SJSA1 (cell line): ENCODE measurements at regions not wholly inside any gene's neighbourhood (a gene's known extent, or its start where the extent isn't known, plus 50 kb on each side); places are given as distances from the start of the nearest gene placed in this dataset.

Source experiments
- DNase-seq, 2 experiments: peaks; one replicate each; pipeline ENCODE4 v3.0.0-alpha.2; 2015 to 2020; ENCODE audit warnings: low spot score in 2 of 2, low read depth in 1 of 2
- H3K27ac ChIP-seq: fragments of 250-450 bp; sonication (Bioruptor Pico); 2 replicates; pipeline ENCODE4 v1.5.1; 2020; ENCODE audit warnings: mild to moderate bottlenecking, moderate library complexity
- H3K27me3 ChIP-seq: fragments of 250-450 bp; sonication (Bioruptor Pico); replicated peaks from 2 replicates; pipeline ENCODE4 v1.5.1; 2020; ENCODE audit warnings: mild to moderate bottlenecking, moderate library complexity
- H3K36me3 ChIP-seq: fragments of 250-450 bp; sonication (Bioruptor Pico); 2 replicates; pipeline ENCODE4 v1.5.1; 2020; ENCODE audit warnings: mild to moderate bottlenecking
- H3K4me1 ChIP-seq: fragments of 250-450 bp; sonication (Bioruptor Pico); replicated peaks from 2 replicates; pipeline ENCODE4 v1.6.1; 2021; ENCODE audit warnings: mild to moderate bottlenecking
- H3K4me3 ChIP-seq: fragments of 250-450 bp; sonication (Bioruptor Pico); 2 replicates; pipeline ENCODE4 v1.5.1; 2020; ENCODE audit warnings: mild to moderate bottlenecking
- H3K9me3 ChIP-seq: fragments of 250-450 bp; sonication (Bioruptor Pico); replicated peaks from 2 replicates; pipeline ENCODE4 v1.5.1; 2020; ENCODE audit warnings: mild to moderate bottlenecking

DNA sequence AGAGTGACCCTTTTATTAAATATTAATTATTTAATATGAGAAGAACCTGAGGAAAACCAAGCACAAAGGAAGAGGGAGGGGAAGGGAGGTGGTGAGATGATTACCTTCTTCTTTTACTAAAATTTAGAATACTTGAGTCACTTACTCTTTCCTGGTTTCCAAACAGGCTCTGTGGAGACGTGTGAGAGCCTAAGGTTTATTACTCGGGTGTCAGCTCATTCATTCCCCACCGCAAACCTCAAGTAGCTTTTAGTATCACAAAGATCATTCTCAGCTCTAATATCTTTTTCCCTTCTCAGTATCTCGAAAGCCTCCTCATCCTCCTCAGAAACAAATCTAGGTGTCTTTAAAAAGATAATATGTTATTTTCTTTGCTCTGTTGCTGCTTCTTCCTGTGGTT is 497.2 kb upstream of the JARID2 start:
- peaks cover 9% of the 10 kb centered on the region for H3K4me1 ChIP-seq
- no peak for DNase-seq
- H3K36me3 ChIP-seq: no peaks in the 10 kb centered on the region
- H3K27me3 ChIP-seq: no peaks in the 10 kb centered on the region
- no peak overlapping the region for H3K4me3 ChIP-seq
- H3K9me3 ChIP-seq: no peaks in the 10 kb centered on the region
- H3K27ac ChIP-seq: no peak overlapping the region

DNA sequence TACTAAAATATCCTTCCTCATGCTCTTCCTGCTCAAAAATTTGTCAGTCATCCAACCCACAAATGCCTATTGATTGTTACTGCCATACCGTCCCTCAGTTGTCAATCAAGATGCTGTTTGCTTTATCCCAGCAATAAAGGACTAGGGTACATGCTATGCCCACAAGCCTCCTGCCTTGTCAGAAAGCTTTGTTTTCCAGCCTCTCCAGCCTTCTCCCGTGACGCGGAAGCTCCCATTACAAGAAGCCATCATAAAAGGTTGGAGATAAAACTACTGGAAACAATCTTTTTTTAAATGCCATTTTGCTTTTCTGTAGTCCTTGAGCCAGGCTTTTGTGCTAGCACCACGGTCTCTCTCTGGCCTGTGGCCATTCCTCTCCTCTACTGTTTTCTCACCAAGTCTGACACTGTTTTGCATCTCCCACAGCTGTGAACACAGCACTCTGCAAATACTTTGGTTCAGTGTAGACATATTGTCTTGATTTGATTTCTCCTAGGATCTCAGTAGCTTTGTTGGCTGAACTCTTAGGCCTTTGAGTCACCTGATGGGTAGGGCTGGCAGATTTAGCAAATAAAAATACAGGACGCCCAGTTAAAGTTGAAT is 495.7 kb upstream of the JARID2 start:
- DNase-seq: no peak
- no peaks in the 10 kb centered on the region for H3K27me3 ChIP-seq
- H3K4me1 ChIP-seq: no peaks in the 10 kb centered on the region
- no peaks in the 10 kb centered on the region for H3K36me3 ChIP-seq
- no peak overlapping the region for H3K27ac ChIP-seq
- H3K4me3 ChIP-seq: no peak overlapping the region
- H3K9me3 ChIP-seq: no peaks in the 10 kb centered on the region

DNA sequence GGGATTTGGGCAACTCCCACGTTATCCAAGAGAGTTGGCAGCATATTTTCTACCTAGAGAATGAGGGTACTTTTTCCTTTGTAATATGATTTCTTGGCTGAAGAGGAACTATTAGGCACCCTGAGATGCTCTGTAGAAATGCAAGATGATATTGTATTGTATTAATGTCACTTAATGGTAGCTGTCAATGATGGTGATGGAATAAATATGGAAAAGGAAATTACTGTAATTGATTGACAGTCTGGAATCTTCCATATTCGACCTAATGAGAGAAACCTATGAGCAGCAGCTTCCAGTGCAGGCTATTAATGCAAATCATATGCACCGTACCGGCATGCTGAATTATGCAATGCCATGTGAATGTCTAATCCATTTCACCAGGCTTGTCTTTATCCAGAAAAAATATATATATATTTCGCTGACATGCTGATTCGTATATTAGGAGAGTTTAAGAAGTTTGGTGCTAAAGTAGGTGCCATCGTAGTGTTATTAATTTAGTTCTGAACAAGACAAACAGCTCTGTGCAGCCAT is 494.2 kb upstream of the JARID2 start:
- Histone ChIP-seq H3K4me1 (no peaks in the 10 kb centered on the region), H3K9me3 (no peaks in the 10 kb centered on the region), H3K27ac (no peak overlapping the region), H3K4me3 (no peak overlapping the region), H3K36me3 (no peaks in the 10 kb centered on the region), H3K27me3 (no peaks in the 10 kb centered on the region)
- DNase-seq: no peak

DNA sequence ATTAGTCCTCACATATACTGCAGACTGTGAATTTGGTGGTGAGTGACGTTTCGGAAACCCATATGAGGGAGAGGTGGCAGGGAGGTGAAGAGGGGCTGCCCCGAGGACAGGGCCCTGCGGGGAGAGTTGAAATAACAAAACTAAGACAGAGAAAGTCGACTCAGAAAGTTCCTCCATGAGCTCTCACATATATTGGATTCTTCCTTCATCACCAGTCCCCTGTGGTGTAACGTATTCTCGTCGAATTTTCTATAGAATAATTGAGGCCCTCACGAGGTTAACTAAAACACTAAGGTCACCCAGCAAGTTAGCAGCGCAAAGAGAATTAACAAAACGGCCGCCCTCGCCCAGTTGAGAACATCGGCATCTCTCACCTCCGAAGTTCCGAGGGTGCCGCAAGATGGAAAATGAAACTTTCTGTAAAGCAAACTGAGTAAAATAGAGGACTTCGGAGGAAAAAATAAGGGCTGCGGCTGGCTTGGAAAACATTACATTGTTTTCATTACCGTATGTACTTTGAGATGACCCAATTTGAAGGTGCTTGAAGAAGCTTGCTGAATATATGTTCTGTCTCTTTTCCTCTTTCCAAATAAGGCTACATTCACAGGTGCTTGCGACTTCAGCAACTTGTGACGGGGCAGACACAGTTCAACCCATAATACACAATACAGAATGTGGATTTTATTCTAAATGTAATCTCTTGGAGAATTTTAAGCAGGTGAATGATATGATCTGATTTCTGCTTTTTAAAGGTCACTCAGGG is 490.9 kb upstream of the JARID2 start:
- H3K9me3 ChIP-seq: no peaks in the 10 kb centered on the region
- no peaks in the 10 kb centered on the region for H3K36me3 ChIP-seq
- H3K4me1 ChIP-seq: no peaks in the 10 kb centered on the region
- no peak for DNase-seq
- no peak overlapping the region for H3K4me3 ChIP-seq
- H3K27ac ChIP-seq: no peak overlapping the region
- H3K27me3 ChIP-seq: no peaks in the 10 kb centered on the region

DNA sequence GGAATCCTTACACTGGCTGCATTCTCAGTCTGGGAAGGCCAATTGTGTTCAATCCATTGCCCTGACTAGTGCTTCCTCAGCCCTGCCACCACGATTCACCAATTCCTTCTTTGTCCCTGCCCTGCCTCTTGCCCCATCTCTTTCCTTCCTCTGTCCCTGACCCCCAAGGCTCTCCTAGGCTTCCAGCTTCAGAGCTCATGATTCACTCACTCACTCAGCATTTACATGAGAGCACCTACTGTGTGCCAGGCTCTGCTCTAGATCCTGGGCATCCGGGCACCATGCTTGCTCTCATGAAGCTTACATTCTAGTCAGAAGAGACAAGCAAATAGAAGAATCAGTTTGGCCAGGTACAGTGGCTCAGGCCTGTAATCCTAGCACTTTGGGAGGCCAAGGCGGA is 489.5 kb upstream of the JARID2 start:
- no peaks in the 10 kb centered on the region for H3K27me3 ChIP-seq
- H3K4me3 ChIP-seq: no peak overlapping the region
- H3K4me1 ChIP-seq: no peaks in the 10 kb centered on the region
- no peak for DNase-seq
- no peak overlapping the region for H3K27ac ChIP-seq
- H3K9me3 ChIP-seq: no peaks in the 10 kb centered on the region
- no peaks in the 10 kb centered on the region for H3K36me3 ChIP-seq

DNA sequence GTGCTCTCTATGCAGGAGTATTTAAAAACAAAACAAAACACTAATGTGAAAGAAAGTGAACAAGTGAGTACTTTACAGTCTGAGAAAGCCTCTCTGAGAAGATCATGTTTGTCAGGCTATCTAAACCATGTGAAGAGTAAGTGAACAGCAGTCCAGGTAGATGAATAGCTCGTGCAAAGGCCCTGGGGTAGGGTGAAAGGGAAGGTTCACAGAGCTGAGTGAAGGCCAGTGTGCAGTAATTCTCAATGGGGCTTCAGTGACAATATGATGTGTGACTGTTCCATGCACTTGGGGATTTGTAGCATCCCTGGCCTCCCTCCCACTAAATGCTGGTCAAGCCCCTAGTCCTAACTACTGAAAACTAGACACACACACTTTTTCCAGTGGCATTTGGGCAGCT is 488.9 kb upstream of the JARID2 start:
- H3K4me1 ChIP-seq: no peaks in the 10 kb centered on the region
- no peak for DNase-seq
- no peaks in the 10 kb centered on the region for H3K36me3 ChIP-seq
- no peak overlapping the region for H3K4me3 ChIP-seq
- H3K9me3 ChIP-seq: no peaks in the 10 kb centered on the region
- no peak overlapping the region for H3K27ac ChIP-seq
- H3K27me3 ChIP-seq: no peaks in the 10 kb centered on the region

DNA sequence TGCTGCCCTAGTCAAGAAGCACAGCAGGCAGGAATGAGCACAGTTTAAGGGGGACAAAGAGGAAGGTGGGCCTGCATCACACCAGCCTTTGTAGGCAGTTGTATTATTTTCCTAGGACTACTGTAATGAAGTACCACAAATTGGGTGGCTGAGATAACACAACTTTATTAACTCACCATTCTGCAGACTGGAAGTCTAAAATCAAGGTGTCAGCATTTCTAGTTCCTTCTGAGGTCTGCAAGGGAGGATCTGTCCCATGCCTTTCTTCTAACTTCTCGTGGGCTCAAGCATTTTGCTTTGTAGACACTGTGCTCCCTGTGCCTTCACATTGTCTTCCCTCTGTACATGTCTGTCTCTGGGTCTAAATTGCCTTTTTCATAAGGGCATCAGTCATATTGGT is 488.5 kb upstream of the JARID2 start:
- Histone ChIP-seq H3K4me3 (no peak overlapping the region), H3K4me1 (no peaks in the 10 kb centered on the region), H3K9me3 (no peaks in the 10 kb centered on the region), H3K27me3 (no peaks in the 10 kb centered on the region), H3K27ac (no peak overlapping the region), H3K36me3 (no peaks in the 10 kb centered on the region)
- no peak for DNase-seq

DNA sequence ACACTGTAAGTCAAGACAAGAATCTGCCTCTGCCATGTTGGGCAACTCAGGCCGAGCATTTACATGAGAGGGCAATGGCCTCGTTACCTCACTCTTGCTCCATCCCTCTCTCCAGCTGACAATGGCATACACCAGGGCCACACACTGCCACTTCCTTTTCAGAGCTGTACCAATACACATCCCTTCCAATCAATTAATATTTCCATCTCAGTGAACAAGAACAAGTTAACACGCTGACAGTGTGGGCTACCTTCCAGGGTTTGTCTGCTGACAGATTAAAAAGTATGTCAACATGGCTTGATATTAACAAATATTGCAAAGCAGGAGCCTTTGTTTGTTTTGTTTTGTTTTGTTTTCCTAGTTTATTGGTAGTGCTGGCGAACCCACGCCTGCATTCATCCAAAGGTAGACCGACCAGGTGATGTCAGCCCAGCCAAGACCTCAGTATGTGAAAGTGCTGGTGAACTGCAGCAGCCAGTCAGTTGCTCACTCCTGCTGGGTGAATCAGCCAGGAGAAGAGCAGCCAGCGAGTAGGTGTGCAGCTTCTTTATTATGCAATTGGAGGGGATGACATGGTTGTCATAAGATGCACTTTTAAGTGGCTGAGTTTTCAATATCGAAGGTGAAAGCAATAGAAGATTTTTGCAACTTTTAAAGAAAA is 487.3 kb upstream of the JARID2 start:
- DNase-seq: no peak
- Histone ChIP-seq H3K4me1 (no peaks in the 10 kb centered on the region), H3K4me3 (no peak overlapping the region)

DNA sequence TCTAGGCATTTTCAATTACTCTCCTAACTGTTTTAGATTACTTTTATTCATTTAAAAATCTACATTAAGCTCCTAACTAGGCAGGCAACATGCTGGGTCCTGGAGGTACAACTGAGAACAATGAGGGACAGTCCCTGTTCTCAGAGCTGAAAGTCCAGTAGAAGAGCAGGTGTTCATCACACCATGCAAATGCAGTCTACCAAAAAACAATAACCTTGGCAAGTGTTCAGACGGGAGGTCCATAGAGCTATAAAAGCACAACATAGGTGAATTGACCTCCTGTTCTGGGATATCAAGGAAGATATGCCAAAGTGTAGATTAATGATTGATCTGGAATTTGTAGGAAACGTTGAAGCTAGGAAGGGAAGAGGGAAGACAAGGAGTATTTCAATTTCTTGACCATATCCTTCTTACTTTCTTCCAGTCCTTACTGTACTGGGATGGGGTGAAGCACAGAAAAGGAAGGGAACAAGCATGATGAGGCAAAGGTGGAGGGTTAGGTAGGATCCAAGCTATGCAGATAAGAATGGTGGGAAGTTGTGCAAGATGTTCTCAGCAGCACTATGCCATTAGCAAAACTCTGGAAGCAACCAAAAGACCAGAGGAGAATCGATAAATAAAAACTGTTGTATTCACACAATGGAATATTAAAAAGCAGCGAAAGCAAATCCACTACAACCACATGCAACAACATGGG is 485.7 kb upstream of the JARID2 start:
- no peak overlapping the region for H3K4me3 ChIP-seq
- no peaks in the 10 kb centered on the region for H3K27me3 ChIP-seq
- no peak for DNase-seq
- no peaks in the 10 kb centered on the region for H3K4me1 ChIP-seq
- no peak overlapping the region for H3K27ac ChIP-seq
- H3K36me3 ChIP-seq: no peaks in the 10 kb centered on the region
- H3K9me3 ChIP-seq: no peaks in the 10 kb centered on the region

More for the DNA sequence above, 487.3 kb upstream of the JARID2 start:
- Histone ChIP-seq H3K27me3 (no peaks in the 10 kb centered on the region), H3K27ac (no peak overlapping the region), H3K36me3 (no peaks in the 10 kb centered on the region), H3K9me3 (no peaks in the 10 kb centered on the region)

DNA sequence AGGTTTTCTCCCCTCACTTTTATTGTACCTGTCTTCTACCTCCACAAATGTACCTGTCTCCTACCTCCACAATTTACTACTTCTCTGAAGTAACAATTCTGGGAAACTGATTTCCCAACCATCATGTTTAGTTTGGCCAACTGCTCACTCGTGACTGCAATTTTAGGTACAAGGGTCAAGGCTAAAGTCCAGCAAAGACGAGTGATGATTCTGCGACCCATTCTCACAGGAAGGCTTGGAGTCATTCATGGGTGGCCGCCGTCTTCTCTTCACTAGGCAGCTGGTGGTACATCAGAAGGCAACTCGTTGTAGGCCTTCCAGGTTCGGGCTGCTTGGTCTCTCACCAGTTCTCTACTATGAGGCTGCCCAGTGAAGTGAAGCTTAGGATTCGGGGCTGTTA is 483.8 kb upstream of the JARID2 start:
- Histone ChIP-seq H3K36me3 (no peaks in the 10 kb centered on the region), H3K9me3 (no peaks in the 10 kb centered on the region), H3K4me1 (no peaks in the 10 kb centered on the region), H3K27ac (no peak overlapping the region), H3K27me3 (no peaks in the 10 kb centered on the region), H3K4me3 (no peak overlapping the region)
- no peak for DNase-seq

DNA sequence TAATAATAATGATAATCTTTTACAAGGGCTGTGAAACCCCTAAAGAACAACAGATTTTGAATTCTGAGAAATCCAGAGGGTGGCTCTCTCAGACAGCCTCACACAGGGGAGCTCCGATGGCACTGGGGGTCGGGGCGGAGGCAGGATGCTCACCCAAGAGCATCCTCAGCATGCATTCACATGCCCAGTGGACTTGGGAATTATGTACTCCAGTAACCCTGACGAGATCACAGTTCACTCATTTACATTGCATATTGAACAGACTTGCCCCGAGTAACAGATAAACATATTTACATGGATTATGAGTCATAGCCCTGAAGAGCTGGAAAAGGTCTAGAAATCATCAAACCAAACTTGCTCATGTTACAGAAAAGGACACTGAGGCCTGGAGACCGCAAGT is 482.7 kb upstream of the JARID2 start:
- DNase-seq: no peak
- H3K27ac ChIP-seq: no peak overlapping the region

DNA sequence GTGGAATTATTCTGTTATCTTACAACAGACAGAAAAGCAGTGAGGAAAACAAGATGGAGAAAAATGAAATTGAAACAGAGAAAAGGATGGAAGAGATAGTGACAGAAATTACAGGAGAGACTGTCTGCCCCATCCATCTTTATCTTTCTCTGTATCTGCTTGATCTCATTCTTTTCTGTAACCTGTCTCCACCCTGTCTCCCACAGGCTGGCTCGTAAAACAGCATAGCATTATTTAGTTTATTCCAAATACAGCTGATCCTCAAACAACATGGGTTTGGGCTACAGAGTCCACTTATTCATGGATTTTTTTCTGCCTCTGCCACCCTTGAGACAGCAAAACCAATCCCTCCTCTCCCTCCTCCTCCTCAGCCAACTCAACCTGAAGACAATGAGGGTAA is 482.3 kb upstream of the JARID2 start:
- H3K9me3 ChIP-seq: no peaks in the 10 kb centered on the region
- no peaks in the 10 kb centered on the region for H3K36me3 ChIP-seq
- H3K4me1 ChIP-seq: no peaks in the 10 kb centered on the region
- no peaks in the 10 kb centered on the region for H3K27me3 ChIP-seq
- no peak overlapping the region for H3K4me3 ChIP-seq
- DNase-seq: no peak
- no peak overlapping the region for H3K27ac ChIP-seq

More for the DNA sequence above, 482.7 kb upstream of the JARID2 start:
- Histone ChIP-seq H3K4me1 (no peaks in the 10 kb centered on the region), H3K36me3 (no peaks in the 10 kb centered on the region), H3K27me3 (no peaks in the 10 kb centered on the region), H3K4me3 (no peak overlapping the region), H3K9me3 (no peaks in the 10 kb centered on the region)

DNA sequence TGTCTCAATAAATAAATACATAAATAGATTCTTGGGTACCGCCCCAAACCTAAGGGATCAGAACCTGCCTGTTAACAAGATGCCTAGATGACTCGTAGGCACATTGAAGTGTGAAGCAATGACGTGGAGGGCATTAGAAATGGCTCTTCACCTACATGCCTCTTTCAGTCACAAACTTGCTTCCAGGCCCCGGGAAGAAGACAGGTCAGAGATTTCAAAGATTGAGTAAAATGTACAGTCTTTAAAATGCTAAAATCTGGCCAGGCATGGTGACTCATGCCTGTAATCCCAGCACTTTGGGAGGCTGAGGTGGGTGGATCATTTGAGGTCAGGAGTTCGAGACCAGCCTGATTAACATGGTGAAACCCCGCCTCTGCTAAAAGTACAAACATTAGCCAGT is 480.8 kb upstream of the JARID2 start:
- H3K27ac ChIP-seq: no peak overlapping the region
- no peaks in the 10 kb centered on the region for H3K4me1 ChIP-seq
- H3K27me3 ChIP-seq: no peaks in the 10 kb centered on the region
- no peak for DNase-seq
- no peak overlapping the region for H3K4me3 ChIP-seq
- H3K36me3 ChIP-seq: no peaks in the 10 kb centered on the region
- H3K9me3 ChIP-seq: no peaks in the 10 kb centered on the region
